H1 (cell line): ENCODE measurements at regions not wholly inside any gene's neighbourhood (a gene's known extent, or its start where the extent isn't known, plus 50 kb on each side); places are given as distances from the start of the nearest gene placed in this dataset.

Experiments used
- CTCF ChIA-PET: fragments of 300-600 bp; sonication (Branson Sonifier 250); formaldehyde crosslinking; loops from one replicate; lab custom pipeline; 2021; ENCODE audit not compliant: partially characterized antibody; lab: Charles Lee
- POLR2A ChIA-PET: fragments of 300-600 bp; sonication (Branson Sonifier 250); formaldehyde crosslinking; loops from one replicate; lab custom pipeline; 2021; ENCODE audit warnings: inconsistent platforms; ENCODE audit not compliant: partially characterized antibody; lab: Charles Lee
- DNase-seq, 2 experiments: peaks; one replicate each; pipeline versions ENCODE4 v3.0.0 to v3.0.0-alpha.2; 2010 to 2022; ENCODE audit warnings: low spot score in 2 of 2, low read depth in 1 of 2, mixed read lengths in 1 of 2
- FAIRE-seq: peaks from 2 replicates; lab custom pipeline; 2011; peaks lifted over from hg19 to GRCh38; lab: Jason Lieb, UNC
- H2AFZ ChIP-seq: 2 replicates; pipeline ENCODE4 v1.8.1; 2012; ENCODE audit warnings: low read length, inconsistent platforms
- H2AK5ac ChIP-seq: 2 replicates; pipeline ENCODE4 v1.6.1; 2013; ENCODE audit warnings: low read depth, low read length
- H2BK120ac ChIP-seq: replicated peaks from 2 replicates; pipeline ENCODE3; 2013; ENCODE audit warnings: low read depth, low read length, inconsistent platforms
- H2BK12ac ChIP-seq: 2 replicates; pipeline ENCODE4 v1.6.1; 2013; ENCODE audit warnings: low read depth, low read length
- H2BK15ac ChIP-seq: 2 replicates; pipeline ENCODE4 v1.6.1; 2013; ENCODE audit warnings: low read length
- H2BK20ac ChIP-seq: 2 replicates; pipeline ENCODE4 v1.6.1; 2013; ENCODE audit warnings: low read length
- H2BK5ac ChIP-seq: 2 replicates; pipeline ENCODE4 v1.6.1; 2013; ENCODE audit warnings: low read depth, low read length
- H3K14ac ChIP-seq: 2 replicates; pipeline ENCODE4 v1.6.1; 2013; ENCODE audit warnings: inconsistent platforms; ENCODE audit not compliant: insufficient read length
- H3K18ac ChIP-seq: 2 replicates; pipeline ENCODE4 v1.6.1; 2013; ENCODE audit warnings: low read length; ENCODE audit errors: extremely low read depth
- H3K23ac ChIP-seq: 2 replicates; pipeline ENCODE4 v1.6.1; 2013; ENCODE audit warnings: inconsistent platforms; ENCODE audit not compliant: insufficient read length
- H3K23me2 ChIP-seq: 2 replicates; pipeline ENCODE4 v1.6.1; 2013; ENCODE audit warnings: low read depth, low read length
- H3K27ac ChIP-seq: 2 replicates; pipeline ENCODE4 v1.6.1; 2011; ENCODE audit warnings: low read depth, low read length, inconsistent platforms
- H3K27me3 ChIP-seq, 4 experiments: replicated peaks in 1 of 4; 1 replicate in 1 of 4; 2 replicates in 3 of 4; pipeline versions ENCODE4 v1.6.1 to v1.8.1; 2011 to 2013; ENCODE audit warnings: low read length in 3 of 4, mild to moderate bottlenecking in 3 of 4, inconsistent platforms in 2 of 4, mixed read lengths in 2 of 4, moderate library complexity in 1 of 4; ENCODE audit not compliant: control insufficient read depth in 3 of 4, insufficient read depth in 3 of 4; ENCODE audit errors: extremely low read depth in 1 of 4
- H3K36me3 ChIP-seq, 4 experiments: 2 replicates each; pipeline versions ENCODE4 v1.6.1 to v1.8.1; 2011 to 2013; ENCODE audit warnings: mild to moderate bottlenecking in 4 of 4, low read length in 3 of 4, moderate library complexity in 2 of 4, control low read depth in 1 of 4, inconsistent platforms in 1 of 4; ENCODE audit not compliant: insufficient read depth in 4 of 4, control insufficient read depth in 2 of 4
- H3K4ac ChIP-seq: replicated peaks from 2 replicates; pipeline ENCODE3; 2013; ENCODE audit warnings: low read length, low read depth, mixed read lengths, inconsistent platforms; ENCODE audit not compliant: insufficient read length
- H3K4me1 ChIP-seq, 4 experiments: replicated peaks in 1 of 4; 1 replicate in 1 of 4; 2 replicates in 3 of 4; pipeline versions ENCODE4 v1.6.1 to v1.8.1; 2011 to 2013; ENCODE audit warnings: low read length in 3 of 4, inconsistent platforms in 2 of 4, mixed read lengths in 1 of 4; ENCODE audit not compliant: insufficient read depth in 4 of 4, control insufficient read depth in 3 of 4
- H3K4me2 ChIP-seq, 2 experiments: 2 replicates each; pipeline versions ENCODE4 v1.6.1 to v1.8.1; 2011 to 2013; ENCODE audit warnings: low read depth in 2 of 2, low read length in 2 of 2, control low read depth in 1 of 2, inconsistent platforms in 1 of 2, mild to moderate bottlenecking in 1 of 2; ENCODE audit not compliant: insufficient read depth in 1 of 2
- H3K4me3 ChIP-seq, 4 experiments: fragments of 200-600, 300-600 bp in 1 of 4; sonication (generic), shearing (Covaris generic), sonication (Bioruptor Twin) in 1 of 4; 2 replicates each; pipeline versions ENCODE4 v1.5.1 to v1.8.1; 2011 to 2016; ENCODE audit warnings: low read length in 4 of 4, low read depth in 3 of 4, control low read depth in 2 of 4, inconsistent platforms in 2 of 4, mild to moderate bottlenecking in 2 of 4, mixed read lengths in 1 of 4, moderate library complexity in 1 of 4; ENCODE audit not compliant: insufficient read depth in 2 of 4; ENCODE audit errors: extremely low read depth in 1 of 4
- H3K56ac ChIP-seq: replicated peaks from 2 replicates; pipeline ENCODE3; 2013; ENCODE audit warnings: low read depth, mild to moderate bottlenecking, mixed read lengths, low read length, inconsistent platforms; ENCODE audit not compliant: insufficient read length
- H3K79me1 ChIP-seq: 2 replicates; pipeline ENCODE4 v1.6.1; 2013; ENCODE audit warnings: low read depth, low read length, control low read depth
- H3K79me2 ChIP-seq, 2 experiments: 2 replicates each; pipeline versions ENCODE4 v1.6.1 to v1.8.1; 2012 to 2013; ENCODE audit warnings: low read length in 2 of 2, mild to moderate bottlenecking in 2 of 2, inconsistent platforms in 1 of 2; ENCODE audit not compliant: insufficient read depth in 2 of 2, control insufficient read depth in 1 of 2
- H3K9ac ChIP-seq, 4 experiments: replicated peaks in 1 of 4; 1 replicate in 1 of 4; 2 replicates in 3 of 4; pipeline versions ENCODE4 v1.6.1 to v1.8.1; 2011 to 2013; ENCODE audit warnings: low read depth in 3 of 4, low read length in 3 of 4, control low read depth in 2 of 4, mild to moderate bottlenecking in 2 of 4, moderate library complexity in 2 of 4, inconsistent platforms in 1 of 4; ENCODE audit errors: extremely low read depth in 1 of 4
- H3K9me3 ChIP-seq, 2 experiments: 2 replicates each; pipeline versions ENCODE4 v1.6.1 to v1.8.1; 2012 to 2013; ENCODE audit warnings: mild to moderate bottlenecking in 2 of 2, moderate library complexity in 2 of 2, control low read depth in 1 of 2, inconsistent platforms in 1 of 2, low read depth in 1 of 2, low read length in 1 of 2, mixed read lengths in 1 of 2; ENCODE audit not compliant: insufficient read depth in 2 of 2
- H4K20me1 ChIP-seq, 2 experiments: replicated peaks in 1 of 2; 2 replicates each; pipeline versions ENCODE3 to v1.8.1; 2011 to 2013; ENCODE audit warnings: inconsistent platforms in 2 of 2, low read length in 2 of 2, mild to moderate bottlenecking in 1 of 2; ENCODE audit not compliant: insufficient read depth in 2 of 2, control insufficient read depth in 1 of 2
- H4K5ac ChIP-seq: 2 replicates; pipeline ENCODE4 v1.6.1; 2013; ENCODE audit warnings: low read length, low read depth, mixed read lengths, inconsistent platforms; ENCODE audit not compliant: insufficient read length
- H4K8ac ChIP-seq: 2 replicates; pipeline ENCODE4 v1.8.0; 2013; ENCODE audit warnings: mild to moderate bottlenecking, moderate library complexity, low read length, inconsistent platforms; ENCODE audit not compliant: insufficient read depth; ENCODE audit errors: extremely low read depth
- H4K91ac ChIP-seq: replicated peaks from 2 replicates; pipeline ENCODE3; 2013; ENCODE audit warnings: low read length, mixed read lengths, inconsistent platforms; ENCODE audit not compliant: insufficient read length
- BACH1 ChIP-seq: IDR thresholded peaks from 2 replicates; pipeline ENCODE4 v1.6.1; 2012; ENCODE audit warnings: low read length, improper control_type of control experiment
- BCL11A ChIP-seq, 2 experiments: IDR thresholded peaks; one replicate each; pipeline ENCODE4 v1.6.1; 2011; ENCODE audit warnings: low read depth in 2 of 2, low read length in 2 of 2, mild to moderate bottlenecking in 2 of 2
- GTF2F1 ChIP-seq: IDR thresholded peaks from 2 replicates; pipeline ENCODE4 v1.6.1; 2012; ENCODE audit warnings: low read depth, low read length, improper control_type of control experiment, borderline replicate concordance
- MAFK ChIP-seq: IDR thresholded peaks from 2 replicates; pipeline ENCODE4 v1.6.1; 2012; ENCODE audit warnings: low read depth, mild to moderate bottlenecking, improper control_type of control experiment, low read length
- RFX5 ChIP-seq: IDR thresholded peaks from 2 replicates; pipeline ENCODE4 v1.6.1; 2011; ENCODE audit warnings: low read depth, low read length, improper control_type of control experiment, borderline replicate concordance
- SP4 ChIP-seq: IDR thresholded peaks from 2 replicates; pipeline ENCODE4 v1.6.1; 2012; ENCODE audit warnings: low read length, inconsistent platforms
- SUZ12 ChIP-seq: fragments of 200-600 bp; sonication (generic); IDR thresholded peaks from 2 replicates; pipeline ENCODE4 v1.6.1; 2012; ENCODE audit warnings: mild to moderate bottlenecking, inconsistent platforms, low read length, moderate library complexity, mixed read lengths
- WGBS, 2 experiments: shearing (Covaris generic) in 1 of 2; methylation state at CpG; one replicate each; pipeline versions ENCODE4 v1.1.6 to v1.1.7; 2013 to 2015; ENCODE audit warnings: low lambda C conversion rate in 2 of 2, mixed read lengths in 2 of 2, inconsistent platforms in 1 of 2, low coverage in 1 of 2, missing lambda C conversion rate in 1 of 2; ENCODE audit not compliant: insufficient replicate concordance in 2 of 2, insufficient coverage in 1 of 2, insufficient read length in 1 of 2; ENCODE audit errors: extremely low coverage in 1 of 2, missing lambda C conversion rate in 1 of 2; 5-methylcytosine and 5-hydroxymethylcytosine counted together

GRCh38 chr10:124287071-124287685 lies 131.5 kb downstream of the OAT start:
- no peak overlapping the region for H3K14ac ChIP-seq
- WGBS, 2 experiments: 87% methylated on average over 10 of the region's 10 CpGs; no CpG with 5 or more reads in 1 of the 2 experiments
- no peak overlapping the region for H3K4me2 ChIP-seq
- FAIRE-seq: no peak
- no peaks in the 10 kb centered on the region for H3K79me2 ChIP-seq
- H2AK5ac ChIP-seq: no peak overlapping the region
- H2BK20ac ChIP-seq: no peak overlapping the region
- no peak overlapping the region for H2AFZ ChIP-seq
- CTCF ChIA-PET: no interaction called here
- H3K23ac ChIP-seq: no peak overlapping the region
- no peak for DNase-seq
- H3K9me3 ChIP-seq: no peaks in the 10 kb centered on the region
- H4K8ac ChIP-seq: no peak overlapping the region
- H3K4me1 ChIP-seq: no peaks in the 10 kb centered on the region; a peak in 1 of 7 replicates
- H2BK15ac ChIP-seq: no peak overlapping the region
- no peaks in the 10 kb centered on the region for H4K20me1 ChIP-seq
- H2BK12ac ChIP-seq: no peak overlapping the region
- no peak overlapping the region for H3K9ac ChIP-seq
- H3K27me3 ChIP-seq: no peaks in the 10 kb centered on the region; a peak in 1 of 7 replicates
- no peak overlapping the region for H3K4ac ChIP-seq
- no peak overlapping the region for H3K56ac ChIP-seq
- no peak overlapping the region for H4K5ac ChIP-seq
- no peak overlapping the region for H3K27ac ChIP-seq
- H3K36me3 ChIP-seq: no peaks in the 10 kb centered on the region
- TF ChIP-seq BCL11A (IDR thresholded peaks at IDR 0.05; ENCODE audit: low read depth in 2 of 2, low read length in 2 of 2): no peak
- TF ChIP-seq RFX5: no peak
- no peak for TF ChIP-seq SUZ12
- no peak for TF ChIP-seq GTF2F1
- TF ChIP-seq MAFK: no peak
- TF ChIP-seq SP4: no peak
- TF ChIP-seq BACH1: no peak
- no peaks in the 10 kb centered on the region for H3K79me1 ChIP-seq
- no peak overlapping the region for H2BK5ac ChIP-seq
- no peak overlapping the region for H2BK120ac ChIP-seq
- no peak overlapping the region for H3K18ac ChIP-seq
- no peak overlapping the region for H3K4me3 ChIP-seq
- POLR2A ChIA-PET: no interaction called here
- no peak overlapping the region for H4K91ac ChIP-seq
- H3K23me2 ChIP-seq: no peaks in the 10 kb centered on the region
